H9 (cell line): ENCODE measurements at regions not wholly inside any gene's neighbourhood (a gene's known extent, or its start where the extent isn't known, plus 50 kb on each side); places are given as distances from the start of the nearest gene placed in this dataset.

Source experiments
- DNase-seq: peaks from one replicate; pipeline ENCODE4 v3.0.0-alpha.2; 2017
- H2AFZ ChIP-seq: one replicate; pipeline ENCODE4 v1.6.1; 2013; ENCODE audit warnings: mild to moderate bottlenecking, low read length, control low read depth, moderate library complexity
- H2AK5ac ChIP-seq: 2 replicates; pipeline ENCODE4 v1.6.1; 2013; ENCODE audit warnings: low read length, control low read depth, mixed read lengths; ENCODE audit not compliant: insufficient read length
- H2BK120ac ChIP-seq: one replicate; pipeline ENCODE4 v1.6.1; 2013; ENCODE audit warnings: low read depth, mild to moderate bottlenecking, low read length, control low read depth, inconsistent platforms; ENCODE audit not compliant: poor library complexity, severe bottlenecking
- H2BK12ac ChIP-seq: 2 replicates; pipeline ENCODE4 v1.6.1; 2013; ENCODE audit warnings: low read length, control low read depth, mixed read lengths, low read depth; ENCODE audit not compliant: insufficient read length
- H2BK15ac ChIP-seq: 2 replicates; pipeline ENCODE4 v1.6.1; 2013; ENCODE audit warnings: low read depth, low read length, control low read depth
- H2BK20ac ChIP-seq: one replicate; pipeline ENCODE4 v1.6.1; 2013; ENCODE audit warnings: low read depth, mild to moderate bottlenecking, low read length, control low read depth, inconsistent platforms; ENCODE audit not compliant: poor library complexity, severe bottlenecking
- H2BK5ac ChIP-seq: 2 replicates; pipeline ENCODE4 v1.6.1; 2013; ENCODE audit warnings: low read length, control low read depth, mixed read lengths; ENCODE audit not compliant: insufficient read length
- H3K14ac ChIP-seq: 2 replicates; pipeline ENCODE4 v1.6.1; 2013; ENCODE audit warnings: low read length, control low read depth; ENCODE audit not compliant: insufficient read depth
- H3K18ac ChIP-seq: 2 replicates; pipeline ENCODE4 v1.6.1; 2013; ENCODE audit warnings: low read depth, mild to moderate bottlenecking, mixed read lengths, low read length, control low read depth; ENCODE audit not compliant: insufficient read length
- H3K23ac ChIP-seq: 2 replicates; pipeline ENCODE4 v1.6.1; 2013; ENCODE audit warnings: low read length, control low read depth, mixed read lengths, low read depth; ENCODE audit not compliant: insufficient read length
- H3K23me2 ChIP-seq: 2 replicates; pipeline ENCODE4 v1.6.1; 2013; ENCODE audit warnings: low read depth, mild to moderate bottlenecking, mixed read lengths, low read length, control low read depth; ENCODE audit not compliant: insufficient read length, poor library complexity, severe bottlenecking
- H3K27ac ChIP-seq: 2 replicates; pipeline ENCODE4 v1.5.1; 2013; ENCODE audit warnings: low read length, control low read depth, mixed read lengths, low read depth; ENCODE audit not compliant: insufficient read length
- H3K27me3 ChIP-seq: 2 replicates; pipeline ENCODE4 v1.6.1; 2013; ENCODE audit warnings: low read length, control low read depth, inconsistent platforms; ENCODE audit not compliant: insufficient read depth
- H3K4ac ChIP-seq: 2 replicates; pipeline ENCODE4 v1.6.1; 2013; ENCODE audit warnings: low read depth, mild to moderate bottlenecking, control low read depth, inconsistent platforms, low read length, moderate library complexity
- H3K4me1 ChIP-seq: 2 replicates; pipeline ENCODE4 v1.6.1; 2013; ENCODE audit warnings: low read length, control low read depth, inconsistent platforms; ENCODE audit not compliant: insufficient read depth
- H3K4me2 ChIP-seq: 2 replicates; pipeline ENCODE4 v1.6.1; 2013; ENCODE audit warnings: low read length, control low read depth, mixed read lengths; ENCODE audit not compliant: insufficient read length, insufficient read depth
- H3K56ac ChIP-seq: 2 replicates; pipeline ENCODE4 v1.6.1; 2013; ENCODE audit warnings: low read depth, mild to moderate bottlenecking, mixed read lengths, low read length, control low read depth; ENCODE audit not compliant: insufficient read length
- H3K79me1 ChIP-seq: 2 replicates; pipeline ENCODE4 v1.6.1; 2013; ENCODE audit warnings: low read depth, mild to moderate bottlenecking, moderate library complexity, low read length, control low read depth, inconsistent platforms; ENCODE audit not compliant: insufficient read depth, poor library complexity, severe bottlenecking
- H3K79me2 ChIP-seq: 2 replicates; pipeline ENCODE4 v1.6.1; 2013; ENCODE audit warnings: low read length, control low read depth, inconsistent platforms; ENCODE audit not compliant: insufficient read depth
- H3K9ac ChIP-seq: 2 replicates; pipeline ENCODE4 v1.6.1; 2013; ENCODE audit warnings: low read length, control low read depth, mixed read lengths; ENCODE audit not compliant: insufficient read length; ENCODE audit errors: extremely low read depth
- H3K9me3 ChIP-seq: one replicate; pipeline ENCODE4 v1.6.1; 2013; ENCODE audit warnings: low read depth, low read length, inconsistent platforms; ENCODE audit not compliant: control insufficient read depth
- H3T11ph ChIP-seq: one replicate; pipeline ENCODE4 v1.6.1; 2013; ENCODE audit warnings: mild to moderate bottlenecking, low read length, control low read depth, inconsistent platforms
- H4K20me1 ChIP-seq: one replicate; pipeline ENCODE4 v1.6.1; 2013; ENCODE audit not compliant: control insufficient read depth, insufficient read length, insufficient read depth
- H4K5ac ChIP-seq: 2 replicates; pipeline ENCODE4 v1.6.1; 2013; ENCODE audit warnings: low read depth, mild to moderate bottlenecking, mixed read lengths, low read length, control low read depth; ENCODE audit not compliant: insufficient read length
- H4K8ac ChIP-seq: replicated peaks from 2 replicates; pipeline ENCODE4 v1.6.1; 2013; ENCODE audit warnings: low read length, control low read depth, mixed read lengths, low read depth; ENCODE audit not compliant: insufficient read length
- H4K91ac ChIP-seq: 2 replicates; pipeline ENCODE4 v1.6.1; 2013; ENCODE audit warnings: low read depth, mild to moderate bottlenecking, moderate library complexity, mixed read lengths, low read length, control low read depth; ENCODE audit not compliant: insufficient read length
- H3K27ac Mint-ChIP-seq, 3 experiments: 2 replicates in 2 of 3; 3 replicates in 1 of 3; pipeline ENCODE4 v1.8.0; 2020 to 2021; ENCODE audit warnings: mixed read lengths in 3 of 3, mild to moderate bottlenecking in 1 of 3, moderate library complexity in 1 of 3
- H3K27me3 Mint-ChIP-seq: 2 replicates; pipeline ENCODE4 v1.8.0; 2021; ENCODE audit warnings: low read depth, mild to moderate bottlenecking, moderate library complexity, mixed read lengths
- H3K36me3 Mint-ChIP-seq, 3 experiments: 2 replicates in 2 of 3; 3 replicates in 1 of 3; pipeline ENCODE4 v1.8.0; 2020 to 2021; ENCODE audit warnings: low read depth in 3 of 3, mixed read lengths in 3 of 3; ENCODE audit not compliant: insufficient read depth in 1 of 3
- H3K4me1 Mint-ChIP-seq, 2 experiments: 2 replicates each; pipeline ENCODE4 v1.8.0; 2020; ENCODE audit warnings: mixed read lengths in 2 of 2
- H3K4me3 Mint-ChIP-seq, 2 experiments: 2 replicates in 1 of 2; 3 replicates in 1 of 2; pipeline ENCODE4 v1.8.0; 2020 to 2021; ENCODE audit warnings: mild to moderate bottlenecking in 2 of 2, mixed read lengths in 2 of 2, moderate library complexity in 1 of 2
- H3K9me3 Mint-ChIP-seq, 2 experiments: 2 replicates in 1 of 2; 3 replicates in 1 of 2; pipeline ENCODE4 v1.8.0; 2020; ENCODE audit warnings: mild to moderate bottlenecking in 2 of 2, mixed read lengths in 2 of 2, moderate library complexity in 1 of 2
- CTCF ChIP-seq: fragments of 200-600 bp; sonication (generic); conservative IDR thresholded peaks from 3 replicates; pipeline ENCODE4 v1.8.0; 2021; ENCODE audit warnings: antibody characterized with exemption, mild to moderate bottlenecking
- WGBS: extraction: QIAGEN DNeasy Blood & Tissue Kit; methylation state at CpG from one replicate; pipeline ENCODE4 v1.1.7; 2013; ENCODE audit warnings: missing lambda C conversion rate, low lambda C conversion rate, mixed read lengths; ENCODE audit not compliant: insufficient read length; ENCODE audit errors: extremely low coverage; 5-methylcytosine and 5-hydroxymethylcytosine counted together

DNA sequence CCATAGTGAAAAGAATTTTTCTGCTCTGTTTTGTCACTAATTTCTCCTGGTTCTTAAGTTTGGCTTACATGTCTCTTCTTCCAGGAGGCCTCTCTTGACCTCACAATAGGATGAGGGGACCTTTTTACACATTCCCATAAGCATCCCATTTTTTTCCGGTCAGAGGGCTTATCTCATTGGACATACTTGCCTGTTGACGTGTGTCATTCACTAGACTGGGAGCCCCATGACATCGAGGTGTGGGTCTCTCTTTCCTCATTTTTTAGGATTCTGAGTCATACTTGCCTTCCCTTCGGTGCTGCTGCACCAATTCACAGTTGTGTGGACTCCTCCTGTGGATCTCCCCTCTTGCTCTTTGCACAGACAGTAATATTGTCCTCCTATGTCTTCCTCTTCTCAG is 601.8 kb downstream of the GATA3 start:
- H2BK120ac ChIP-seq, result no peak overlapping the region
- H3K27ac Mint-ChIP-seq, result no peak overlapping the region
- no peak overlapping the region for H2BK15ac ChIP-seq
- DNase-seq, result no peak
- no peak overlapping the region for H3K4me2 ChIP-seq
- H4K5ac ChIP-seq, result no peak overlapping the region
- no peaks in the 10 kb centered on the region for H3K27me3 ChIP-seq
- H3K79me1 ChIP-seq, result no peaks in the 10 kb centered on the region
- H2BK5ac ChIP-seq, result no peak overlapping the region
- no peak overlapping the region for H3K27ac ChIP-seq
- no peaks in the 10 kb centered on the region for H3K9me3 Mint-ChIP-seq
- H2AFZ ChIP-seq, result no peak overlapping the region
- no peak overlapping the region for H3K4me3 Mint-ChIP-seq
- no peaks in the 10 kb centered on the region for H4K20me1 ChIP-seq
- H3K4me1 Mint-ChIP-seq, result no peaks in the 10 kb centered on the region
- no peak overlapping the region for H3K14ac ChIP-seq
- peaks cover 3% of the 10 kb centered on the region; the same call in 1 of the 2 replicates for H3K27me3 Mint-ChIP-seq
- TF ChIP-seq CTCF, result no peak
- H3K4ac ChIP-seq, result no peak overlapping the region
- H2BK20ac ChIP-seq, result no peak overlapping the region
- no peaks in the 10 kb centered on the region for H3K9me3 ChIP-seq
- H2AK5ac ChIP-seq, result no peak overlapping the region
- H3K18ac ChIP-seq, result no peak overlapping the region
- no peaks in the 10 kb centered on the region for H3K36me3 Mint-ChIP-seq
- H3K79me2 ChIP-seq, result no peaks in the 10 kb centered on the region
- H2BK12ac ChIP-seq, result no peak overlapping the region
- no peak overlapping the region for H4K8ac ChIP-seq
- no CpG with 5 or more reads among the region's 4 CpGs for WGBS
- H3T11ph ChIP-seq, result no peak overlapping the region
- no peak overlapping the region for H3K9ac ChIP-seq
- no peak overlapping the region for H3K56ac ChIP-seq
- H3K23me2 ChIP-seq, result no peaks in the 10 kb centered on the region
- H3K4me1 ChIP-seq, result no peaks in the 10 kb centered on the region
- H4K91ac ChIP-seq, result no peak overlapping the region
- H3K23ac ChIP-seq, result no peak overlapping the region
